ENCODE measurements at regions not wholly inside any gene's neighbourhood (a gene's known extent, or its start where the extent isn't known, plus 50 kb on each side); places are given as distances from the start of the nearest gene placed in this dataset.

- DNase-seq: no peak
These were observed 185.4 kb upstream of the VGLL2 start for GRCh38 chr6:117079951-117080350.

GRCh38 chr6:117089604-117090003, 175.8 kb upstream of the VGLL2 start:
- no peak for DNase-seq

GRCh38 chr6:117110146-117110545, 155.2 kb upstream of the VGLL2 start:
- DNase-seq: no peak

GRCh38 chr6:117110737-117111136, 154.6 kb upstream of the VGLL2 start:
- DNase-seq: no peak

GRCh38 chr6:117117652-117118051, 147.7 kb upstream of the VGLL2 start:
- no peak for DNase-seq

GRCh38 chr6:117118490-117118889, 146.9 kb upstream of the VGLL2 start:
- DNase-seq: no peak

- DNase-seq: no peak
These were observed 139.1 kb upstream of the VGLL2 start for GRCh38 chr6:117126213-117126612.

- DNase-seq: no peak
These were observed 137.3 kb upstream of the VGLL2 start for GRCh38 chr6:117128052-117128451.

GRCh38 chr6:117130125-117130524, 135.2 kb upstream of the VGLL2 start:
- DNase-seq: no peak

GRCh38 chr6:117136702-117137101, 128.7 kb upstream of the VGLL2 start:
- DNase-seq: no peak

GRCh38 chr6:117137711-117138110, 127.6 kb upstream of the VGLL2 start:
- no peak for DNase-seq

- no peak for DNase-seq
These were observed 126.9 kb upstream of the VGLL2 start for GRCh38 chr6:117138425-117138824.

- DNase-seq: no peak
These were observed 126.4 kb upstream of the VGLL2 start for GRCh38 chr6:117138920-117139319.

- no peak for DNase-seq
These were observed 123.2 kb upstream of the VGLL2 start for GRCh38 chr6:117142142-117142541.

GRCh38 chr6:117142995-117143394, 122.4 kb upstream of the VGLL2 start:
- DNase-seq: no peak

GRCh38 chr6:117143647-117144046, 121.7 kb upstream of the VGLL2 start:
- no peak for DNase-seq

- DNase-seq: no peak
These were observed 119.4 kb upstream of the VGLL2 start for GRCh38 chr6:117145940-117146339.

GRCh38 chr6:117149324-117149723, 116.0 kb upstream of the VGLL2 start:
- no peak for DNase-seq

GRCh38 chr6:117156741-117157140, 108.6 kb upstream of the VGLL2 start:
- DNase-seq: no peak

- DNase-seq: no peak
These were observed 107.9 kb upstream of the VGLL2 start for GRCh38 chr6:117157448-117157847.

- DNase-seq: no peak
These were observed 99.4 kb upstream of the VGLL2 start for GRCh38 chr6:117165911-117166499.

- no peak for DNase-seq
These were observed 97.7 kb upstream of the VGLL2 start for GRCh38 chr6:117167520-117168271.

GRCh38 chr6:117168296-117169063, 96.9 kb upstream of the VGLL2 start:
- DNase-seq: no peak

- DNase-seq: no peak
These were observed 96.2 kb upstream of the VGLL2 start for GRCh38 chr6:117169064-117169665.
